GM18951 (cell line): ENCODE measurements at regions not wholly inside any gene's neighbourhood (a gene's known extent, or its start where the extent isn't known, plus 50 kb on each side); places are given as distances from the start of the nearest gene placed in this dataset.
"Not testable (repeated sequence)": the region's sequence is repeated elsewhere in the genome, so short reads cannot be mapped to it uniquely, and the experiment has no call there.

Experiments used
- POLR2A ChIP-seq: IDR thresholded peaks from 4 replicates; pipeline ENCODE4 v1.6.1; 2011; ENCODE audit warnings: mild to moderate bottlenecking; ENCODE audit not compliant: insufficient read length, insufficient read depth; ENCODE audit errors: extremely low read depth
- in situ Hi-C: fragments of 300-500 bp; cut with MboI; formaldehyde crosslinking; loops from one replicate; pipeline ENCODE4 v1.12.0; 2022; ENCODE audit warnings: low sequenced_read_pairs, mixed read lengths, inconsistent platforms; ENCODE audit not compliant: unreplicated experiment

DNA sequence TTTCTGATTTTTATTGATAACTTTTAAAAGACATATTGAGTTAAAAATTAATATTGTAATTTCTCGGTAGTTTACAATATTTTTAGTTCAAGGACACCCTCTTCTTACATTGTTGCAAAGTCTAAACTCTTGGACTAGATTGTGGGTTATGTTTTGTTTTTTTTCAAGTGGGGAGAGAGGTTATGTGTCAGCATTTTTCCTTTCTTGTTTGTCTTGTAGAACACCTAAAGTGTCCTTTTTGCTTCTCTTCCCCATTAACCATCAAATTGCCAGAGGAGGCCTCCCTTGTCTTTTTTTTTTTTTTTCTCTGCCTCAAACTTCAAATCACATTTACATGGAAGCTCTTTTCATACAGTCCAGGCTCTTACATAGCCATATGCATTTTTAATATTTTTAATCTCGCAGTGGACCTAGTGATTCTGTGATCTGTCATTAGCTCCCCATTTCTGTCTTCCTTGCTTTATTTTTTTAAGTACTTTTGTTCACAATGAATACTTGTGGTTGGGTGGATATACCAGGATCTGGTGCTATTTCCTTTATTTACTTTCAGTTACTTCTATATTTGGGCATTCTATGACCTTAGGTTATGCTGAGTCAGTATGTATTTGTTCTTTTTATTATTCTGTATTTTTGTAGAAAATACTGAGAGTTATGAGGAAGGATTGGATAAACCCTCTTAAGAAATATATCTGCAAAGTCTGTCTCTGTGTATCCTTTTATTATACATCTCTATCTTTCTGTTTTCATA, 2280.6 kb upstream of the ACO1 start:
- no peak for TF ChIP-seq POLR2A
- in situ Hi-C loops = no loop called here

DNA sequence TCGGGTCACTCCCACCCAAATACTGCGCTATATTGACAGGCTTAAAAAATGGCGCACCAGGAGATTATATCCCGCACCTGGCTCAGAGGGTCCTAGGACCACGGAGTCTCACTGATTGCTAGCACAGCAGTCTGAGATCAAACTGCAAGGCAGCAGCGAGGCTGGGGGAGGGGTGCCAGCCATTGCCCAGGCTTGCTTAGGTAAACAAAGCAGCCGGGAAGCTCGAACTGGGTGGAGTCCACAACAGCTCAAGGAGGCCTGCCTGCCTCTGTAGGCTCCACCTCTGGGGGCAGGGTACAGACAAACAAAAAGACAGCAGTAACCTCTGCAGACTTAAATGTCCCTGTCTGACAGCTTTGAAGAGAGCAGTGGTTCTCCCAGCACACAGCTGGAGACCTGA, 2277.3 kb upstream of the ACO1 start:
- in situ Hi-C loops = not testable (repeated sequence)

DNA sequence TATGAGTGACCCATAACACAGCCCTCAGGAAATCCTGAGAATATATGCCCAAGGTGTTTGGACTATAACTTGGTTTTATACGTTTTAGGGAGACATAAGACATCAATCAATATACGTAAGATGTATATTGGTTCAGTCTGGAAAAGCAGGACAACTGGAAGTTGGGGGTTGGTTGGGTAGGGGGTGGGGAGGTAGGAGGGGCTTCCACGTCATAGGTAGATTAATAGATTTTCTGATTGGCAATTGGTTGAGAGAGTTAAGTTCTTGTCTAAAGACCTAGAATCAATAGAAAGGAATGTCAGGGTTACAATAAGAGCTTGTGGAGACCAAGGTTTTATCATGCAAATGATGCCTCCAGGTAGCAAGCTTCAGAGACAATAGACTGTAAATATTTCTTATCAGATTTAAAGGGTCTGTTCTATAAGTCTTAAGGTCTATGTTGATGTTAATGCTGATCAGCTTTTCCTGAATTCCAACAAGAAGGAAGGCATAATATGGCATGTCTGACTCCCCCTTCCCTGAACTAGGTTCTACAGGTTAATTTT, 2267.7 kb upstream of the ACO1 start:
- in situ Hi-C loops = no loop called here
- TF ChIP-seq POLR2A = no peak

DNA sequence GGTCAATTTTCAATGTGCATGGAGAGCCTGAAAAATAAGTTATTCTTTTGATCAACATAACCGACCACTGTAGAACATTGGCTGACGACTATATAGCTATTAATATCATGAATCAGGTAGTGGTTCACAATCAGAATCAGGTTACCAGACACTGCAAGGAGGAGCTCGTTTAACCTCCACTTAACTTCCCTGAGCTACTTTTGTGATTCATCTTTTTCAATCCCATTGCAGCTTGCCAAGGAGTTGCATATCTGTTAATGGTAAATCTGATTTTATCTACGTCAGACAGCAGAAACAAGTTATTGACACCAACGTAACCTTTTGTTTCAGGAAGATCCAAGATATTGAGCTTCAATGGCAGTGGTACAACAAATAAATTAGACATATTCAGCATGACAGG, 2263.8 kb upstream of the ACO1 start:
- TF ChIP-seq POLR2A = no peak
- in situ Hi-C loops = no loop called here

DNA sequence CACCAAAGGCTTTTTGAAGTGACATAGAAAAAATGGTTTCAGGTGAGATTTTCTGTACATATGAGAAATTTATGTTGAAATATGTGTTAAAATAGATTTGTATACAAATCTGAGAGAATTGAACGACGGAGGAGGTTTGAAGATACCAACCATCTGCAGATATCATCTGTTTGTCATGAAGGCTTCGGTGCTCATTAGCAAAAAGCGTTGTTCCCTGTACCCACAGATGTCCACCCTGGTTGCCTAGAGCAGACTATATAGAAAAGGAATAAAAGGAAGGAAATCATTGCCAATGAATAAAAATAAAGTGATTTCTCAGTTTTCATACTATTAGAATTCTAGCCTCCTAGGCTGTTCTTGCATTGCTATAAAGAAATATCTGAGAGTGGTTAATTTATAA, 2262.8 kb upstream of the ACO1 start:
- TF ChIP-seq POLR2A = no peak
- in situ Hi-C loops = no loop called here

DNA sequence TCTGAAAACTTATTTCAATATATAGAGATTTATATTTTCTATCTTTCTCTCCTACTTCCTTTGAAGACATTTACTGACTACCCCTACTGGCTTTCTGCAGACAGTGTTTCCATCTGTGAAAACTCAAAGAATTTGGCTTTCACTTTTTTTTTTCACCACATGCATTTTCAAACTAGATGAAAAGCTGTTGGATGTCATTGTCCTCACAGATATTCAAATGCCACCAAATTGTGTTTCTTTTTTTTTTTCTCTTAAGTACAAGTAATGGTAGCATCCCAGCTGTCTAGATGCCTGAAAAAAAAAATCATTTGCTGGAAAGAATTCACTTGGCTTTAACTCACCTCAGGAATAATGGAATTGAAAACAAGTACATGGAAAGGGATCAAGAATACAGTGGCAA, 2258.6 kb upstream of the ACO1 start:
- no peak for TF ChIP-seq POLR2A
- in situ Hi-C loops = no loop called here

DNA sequence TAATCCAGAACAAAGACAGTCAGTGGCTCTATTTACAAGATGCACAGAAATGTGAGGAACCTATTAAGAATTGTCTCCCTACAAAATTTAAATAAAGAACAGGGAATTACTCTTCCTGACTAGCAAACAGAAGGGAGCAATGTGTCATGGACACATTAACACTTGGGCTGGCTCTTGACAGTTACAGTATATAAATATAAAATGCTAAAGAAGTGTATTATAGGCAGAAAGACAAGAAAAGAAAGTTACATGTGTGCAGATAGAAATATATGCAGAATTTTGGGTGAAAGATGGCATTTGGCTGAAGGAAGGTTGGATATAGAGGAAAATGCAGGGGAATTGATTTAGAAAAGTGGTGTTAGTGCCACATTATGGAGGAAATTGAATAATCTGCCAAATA, 2257.1 kb upstream of the ACO1 start:
- in situ Hi-C loops = no loop called here
- TF ChIP-seq POLR2A = no peak

DNA sequence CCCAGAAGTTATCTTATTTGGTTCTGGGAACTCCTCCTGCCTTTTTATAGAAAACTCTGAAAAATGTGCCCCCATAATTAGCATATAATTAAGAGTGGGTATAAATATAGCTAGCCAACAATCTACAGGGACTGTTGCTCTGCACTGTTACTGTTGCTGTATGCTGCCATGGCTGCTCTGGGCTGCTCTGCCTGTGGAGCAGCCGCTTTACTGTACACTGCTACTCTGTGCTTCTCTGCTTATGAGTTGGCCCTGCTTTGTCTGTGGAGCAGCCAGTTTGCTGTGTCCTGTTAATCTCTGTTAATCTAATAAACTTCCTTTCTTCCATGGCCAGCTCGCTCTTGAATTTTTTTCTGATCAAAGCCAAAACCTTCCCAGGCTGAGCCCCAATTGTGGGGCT, 2244.0 kb upstream of the ACO1 start:
- TF ChIP-seq POLR2A = no peak
- in situ Hi-C loops = no loop called here

DNA sequence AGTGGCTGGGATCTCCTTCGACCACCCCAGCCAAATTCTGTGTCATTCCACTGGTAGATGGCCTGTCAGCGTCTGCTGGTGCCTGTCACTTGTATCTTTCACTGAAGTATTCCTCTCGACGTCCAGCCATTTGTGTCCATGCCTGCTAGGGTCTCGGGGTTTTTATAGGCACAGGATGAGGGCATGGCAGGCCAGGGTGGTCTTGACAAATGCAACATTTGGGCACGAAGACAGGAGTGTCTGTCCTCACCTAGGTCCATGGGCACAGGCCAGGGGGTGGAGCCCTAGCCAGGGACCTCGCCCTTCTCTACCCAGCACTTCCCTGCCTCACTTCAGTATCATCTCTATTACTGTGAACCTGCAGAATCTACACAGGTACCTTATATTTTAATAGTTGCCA, 2223.9 kb upstream of the ACO1 start:
- in situ Hi-C loops = no loop called here
- TF ChIP-seq POLR2A = no peak

DNA sequence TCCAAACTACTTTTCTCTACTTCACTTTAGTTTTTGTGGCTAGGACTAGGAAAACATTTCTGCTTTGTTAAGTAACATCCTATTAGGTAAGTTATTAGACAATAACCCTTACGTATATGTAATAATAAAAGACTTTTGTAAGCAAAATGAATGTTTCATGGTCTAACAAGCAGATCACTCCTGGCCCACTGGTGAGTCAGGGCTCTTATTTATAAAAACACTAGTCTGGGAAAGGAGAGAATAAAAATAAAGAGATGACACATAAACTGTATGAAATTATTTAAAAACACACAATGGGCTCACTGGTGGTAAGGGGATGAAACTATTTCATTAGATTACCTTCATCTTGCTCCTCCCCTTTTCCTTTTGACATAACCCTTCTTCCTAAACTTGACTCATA, 2212.2 kb upstream of the ACO1 start:
- no peak for TF ChIP-seq POLR2A
- in situ Hi-C loops = no loop called here

DNA sequence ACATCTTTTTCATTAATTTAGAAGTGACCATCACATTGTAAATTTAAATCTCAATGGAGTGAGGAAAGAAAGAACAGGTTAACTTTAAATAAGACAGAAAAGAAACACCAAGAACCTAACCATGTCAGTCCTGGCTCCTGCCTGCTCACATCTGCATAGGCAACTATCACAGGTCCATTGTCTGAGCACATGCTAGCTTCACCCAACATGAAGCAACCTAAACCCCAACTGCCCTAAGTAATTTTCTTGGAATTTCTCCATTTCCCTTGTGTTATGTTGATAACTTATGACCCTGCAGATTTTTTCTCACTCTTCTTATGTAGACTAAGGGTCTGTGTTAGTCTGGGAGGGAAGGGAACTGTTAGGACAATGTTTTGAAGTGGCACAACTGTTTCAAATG, 2205.8 kb upstream of the ACO1 start:
- in situ Hi-C loops = no loop called here
- no peak for TF ChIP-seq POLR2A

DNA sequence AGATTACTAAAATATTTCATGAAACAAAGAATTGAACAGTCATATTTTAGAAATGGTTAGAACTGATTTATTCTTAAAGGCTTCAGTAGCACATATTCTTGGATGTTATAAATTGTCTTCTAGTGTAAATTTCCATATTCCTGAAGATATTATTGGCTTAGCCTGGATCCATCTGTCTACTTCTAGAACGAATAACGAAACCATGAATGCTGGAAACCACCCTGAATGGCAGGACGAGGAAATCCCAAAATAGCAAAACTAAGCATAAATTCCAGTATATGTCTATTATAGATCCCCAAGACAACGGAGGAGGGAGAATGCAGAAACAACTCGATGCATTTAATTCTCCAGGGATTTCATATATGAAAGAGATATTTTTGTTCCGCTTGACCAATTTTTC, 2191.0 kb upstream of the ACO1 start:
- in situ Hi-C loops = no loop called here
- no peak for TF ChIP-seq POLR2A

DNA sequence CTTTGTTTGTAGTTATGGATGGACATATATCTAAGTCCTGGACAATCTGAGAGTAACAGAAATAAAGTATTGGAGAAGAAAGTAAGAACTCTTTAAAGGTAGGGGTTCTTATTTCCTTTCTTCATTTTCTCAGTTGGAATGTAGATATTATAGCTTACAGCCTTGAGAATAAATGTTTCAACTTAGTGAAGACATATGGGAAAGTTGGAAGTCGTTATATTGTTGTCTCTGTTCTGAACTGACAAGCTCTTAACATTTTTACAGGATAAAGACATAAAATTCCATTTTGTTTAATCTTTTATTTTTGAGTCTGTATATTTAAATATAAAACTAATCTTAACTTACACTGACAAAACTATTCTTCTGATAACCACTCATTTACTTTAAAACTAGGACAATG, 2187.5 kb upstream of the ACO1 start:
- no peak for TF ChIP-seq POLR2A

DNA sequence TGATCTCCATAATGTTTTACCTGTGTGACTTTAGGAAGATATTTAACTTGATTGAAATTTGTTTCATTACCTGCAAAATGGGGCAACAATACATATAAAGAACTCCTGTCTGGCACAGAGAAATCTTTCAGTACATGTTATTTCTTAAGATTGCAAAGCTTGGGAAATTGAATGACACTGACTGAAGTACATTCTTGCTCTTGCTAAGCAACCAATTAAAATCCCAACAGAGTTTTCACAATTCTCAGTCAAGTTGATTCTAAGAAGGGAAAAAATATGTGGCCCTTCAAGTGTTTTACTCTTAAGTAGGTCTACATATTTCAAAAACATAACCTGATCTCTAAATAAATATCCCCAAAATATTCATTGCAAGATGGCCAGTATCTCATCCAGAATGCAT, 2187.0 kb upstream of the ACO1 start:
- no peak for TF ChIP-seq POLR2A
- in situ Hi-C loops = no loop called here

More for the DNA sequence above, 2187.5 kb upstream of the ACO1 start:
- in situ Hi-C loops = no loop called here

DNA sequence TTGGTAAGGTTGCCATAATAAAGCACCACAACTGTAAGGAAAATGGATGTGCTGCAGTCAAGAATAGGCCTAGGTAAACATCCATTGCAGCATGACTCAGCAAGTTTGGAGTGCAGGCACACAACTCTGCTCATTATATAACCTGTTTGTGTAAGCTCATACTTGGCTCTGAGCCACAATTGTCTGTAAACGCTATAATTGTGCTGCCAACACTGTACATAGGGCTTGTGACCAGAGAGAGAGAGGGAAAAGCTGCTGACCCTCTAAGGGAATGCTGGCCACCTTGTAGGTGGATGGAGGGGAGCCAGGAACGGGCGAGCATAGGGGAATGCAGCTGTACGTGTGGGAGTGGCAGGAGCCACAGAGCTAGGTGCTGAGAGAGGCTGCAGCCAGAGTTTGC, 2186.5 kb upstream of the ACO1 start:
- in situ Hi-C loops = no loop called here

More for the DNA sequence above, 2186.5 kb upstream of the ACO1 start:
- TF ChIP-seq POLR2A = no peak
